ENCODE measurements at regions not wholly inside any gene's neighbourhood (a gene's known extent, or its start where the extent isn't known, plus 50 kb on each side); places are given as distances from the start of the nearest gene placed in this dataset.
"Not testable (repeated sequence)": the region's sequence is repeated elsewhere in the genome, so short reads cannot be mapped to it uniquely, and the experiment has no call there.

DNA sequence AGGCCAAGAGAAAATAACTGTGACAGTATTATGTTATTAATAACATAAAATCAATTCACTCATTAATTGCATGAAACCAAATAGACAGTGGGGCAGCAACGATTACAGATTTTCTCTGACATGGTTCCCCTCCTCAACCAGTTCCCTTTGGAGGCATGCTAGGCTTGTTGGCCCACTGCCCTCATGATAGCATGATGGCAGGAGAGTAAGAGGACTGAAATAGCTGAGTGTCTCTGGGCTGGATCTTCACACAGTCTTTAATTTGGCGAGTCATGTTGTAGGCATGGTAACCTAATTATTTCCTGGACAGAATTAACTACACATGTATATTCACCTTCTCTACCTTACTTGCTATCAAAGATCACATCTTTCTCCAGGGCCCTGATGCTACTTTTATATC, 266.2 kb upstream of the PELI2 start:
- no peak overlapping the region for H3K9ac ChIP-seq (ENCODE audit: insufficient read depth in 1 of 2, low read length in 2 of 2)
- TF ChIP-seq, protein P1, sequence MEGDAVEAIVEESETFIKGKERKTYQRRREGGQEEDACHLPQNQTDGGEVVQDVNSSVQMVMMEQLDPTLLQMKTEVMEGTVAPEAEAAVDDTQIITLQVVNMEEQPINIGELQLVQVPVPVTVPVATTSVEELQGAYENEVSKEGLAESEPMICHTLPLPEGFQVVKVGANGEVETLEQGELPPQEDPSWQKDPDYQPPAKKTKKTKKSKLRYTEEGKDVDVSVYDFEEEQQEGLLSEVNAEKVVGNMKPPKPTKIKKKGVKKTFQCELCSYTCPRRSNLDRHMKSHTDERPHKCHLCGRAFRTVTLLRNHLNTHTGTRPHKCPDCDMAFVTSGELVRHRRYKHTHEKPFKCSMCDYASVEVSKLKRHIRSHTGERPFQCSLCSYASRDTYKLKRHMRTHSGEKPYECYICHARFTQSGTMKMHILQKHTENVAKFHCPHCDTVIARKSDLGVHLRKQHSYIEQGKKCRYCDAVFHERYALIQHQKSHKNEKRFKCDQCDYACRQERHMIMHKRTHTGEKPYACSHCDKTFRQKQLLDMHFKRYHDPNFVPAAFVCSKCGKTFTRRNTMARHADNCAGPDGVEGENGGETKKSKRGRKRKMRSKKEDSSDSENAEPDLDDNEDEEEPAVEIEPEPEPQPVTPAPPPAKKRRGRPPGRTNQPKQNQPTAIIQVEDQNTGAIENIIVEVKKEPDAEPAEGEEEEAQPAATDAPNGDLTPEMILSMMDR (IDR thresholded peaks at IDR 0.05; ENCODE audit: control extremely low read depth, extremely low read depth), result no peak
- WGBS, 2 donors, result 90 to 97% methylated on average over 2 of the region's 2 CpGs

DNA sequence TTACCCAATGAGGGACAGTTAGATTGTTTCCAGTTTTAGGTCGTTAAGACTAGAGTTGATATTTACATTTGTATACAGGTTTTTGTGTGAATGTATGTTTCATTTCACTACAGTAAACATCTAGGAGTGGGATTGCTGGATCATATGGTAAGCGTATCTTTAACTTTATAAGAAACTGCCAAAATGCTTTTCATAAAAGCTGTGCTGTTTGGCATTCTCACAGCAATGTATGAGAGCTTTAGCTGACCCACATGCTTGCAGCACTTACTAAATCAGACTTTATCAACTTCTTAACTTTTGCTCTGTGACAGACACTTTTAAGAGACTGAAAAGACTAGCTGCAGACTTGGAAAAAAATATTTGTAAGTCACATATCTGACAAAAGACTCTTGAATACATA, 262.5 kb upstream of the PELI2 start:
- H3K27ac ChIP-seq (ENCODE audit: low read depth in 1 of 2, low read length in 1 of 2), result no peak overlapping the region
- no peaks in the 10 kb centered on the region for H3K36me3 ChIP-seq (ENCODE audit: control insufficient read depth in 4 of 4, insufficient read depth in 4 of 4, low read length in 4 of 4)
- peaks cover 0 to 6% (median 2%) of the 10 kb centered on the region in 4 donors for H3K9me3 ChIP-seq (ENCODE audit: control insufficient read depth in 4 of 4, insufficient read depth in 3 of 4, low read length in 3 of 4)
- WGBS, 2 donors, result 76 to 79% methylated on average over 2 of the region's 2 CpGs
- TF ChIP-seq, protein P1 (IDR thresholded peaks at IDR 0.05; ENCODE audit: control extremely low read depth, extremely low read depth), result no peak
- no peak for ATAC-seq (ENCODE audit: insufficient read depth, low FRiP score)
- no peak overlapping the region for H3K9ac ChIP-seq (ENCODE audit: insufficient read depth in 1 of 2, low read length in 2 of 2)
- H3K27me3 ChIP-seq (ENCODE audit: control insufficient read depth in 3 of 3, insufficient read depth in 3 of 3, low read length in 2 of 3), result no peaks in the 10 kb centered on the region
- H3K4me3 ChIP-seq, result no peak overlapping the region
- DNase-seq, result peak in 2 of 3 donors; percentile 82 to 86
- peaks cover 0 to 8% (median 0%) of the 10 kb centered on the region in 5 donors for H3K4me1 ChIP-seq (ENCODE audit: control insufficient read depth in 5 of 5, insufficient read depth in 5 of 5, low read length in 5 of 5)

More for the DNA sequence above, 266.2 kb upstream of the PELI2 start:
- DNase-seq (no peak), ATAC-seq (ENCODE audit: insufficient read depth, low FRiP score) (no peak)
- Histone ChIP-seq H3K4me3 (no peak overlapping the region), H3K27ac (ENCODE audit: low read depth in 1 of 2, low read length in 1 of 2) (no peak overlapping the region), H3K36me3 (ENCODE audit: control insufficient read depth in 4 of 4, insufficient read depth in 4 of 4, low read length in 4 of 4) (no peaks in the 10 kb centered on the region), H3K9me3 (ENCODE audit: control insufficient read depth in 4 of 4, insufficient read depth in 3 of 4, low read length in 3 of 4) (no peaks in the 10 kb centered on the region), H3K27me3 (ENCODE audit: control insufficient read depth in 3 of 3, insufficient read depth in 3 of 3, low read length in 2 of 3) (no peaks in the 10 kb centered on the region), H3K4me1 (ENCODE audit: control insufficient read depth in 5 of 5, insufficient read depth in 5 of 5, low read length in 5 of 5) (peaks cover 0 to 8% (median 0%) of the 10 kb centered on the region in 5 donors)

DNA sequence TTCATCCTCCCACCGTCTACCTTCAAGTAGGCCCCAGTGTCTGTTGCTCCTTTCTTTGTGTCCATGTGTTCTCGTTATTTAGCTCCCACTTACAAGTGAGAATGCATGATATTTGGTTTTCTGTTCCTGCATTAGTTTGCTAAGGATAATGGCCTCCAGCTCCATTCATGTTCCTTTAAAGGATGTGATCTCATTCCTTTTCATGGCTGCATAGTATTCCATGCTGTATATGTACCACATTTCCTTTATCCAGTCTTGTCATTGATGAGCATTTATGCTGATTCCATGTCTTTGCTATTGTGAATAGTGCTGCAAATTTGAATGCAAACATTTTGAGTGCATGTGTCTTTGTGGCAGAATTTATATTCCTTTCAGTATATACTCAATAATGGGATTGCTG, 259.6 kb upstream of the PELI2 start:
- H3K27me3 ChIP-seq (ENCODE audit: control insufficient read depth in 3 of 3, insufficient read depth in 3 of 3, low read length in 2 of 3), result no peaks in the 10 kb centered on the region
- DNase-seq, result no peak
- H3K4me3 ChIP-seq, result no peak overlapping the region
- peaks cover 0 to 6% (median 2%) of the 10 kb centered on the region in 4 donors for H3K9me3 ChIP-seq (ENCODE audit: control insufficient read depth in 4 of 4, insufficient read depth in 3 of 4, low read length in 3 of 4)
- no peak overlapping the region for H3K9ac ChIP-seq (ENCODE audit: insufficient read depth in 1 of 2, low read length in 2 of 2)
- 94 to 98% methylated on average over 2 of the region's 2 CpGs for WGBS, 2 donors
- H3K36me3 ChIP-seq (ENCODE audit: control insufficient read depth in 4 of 4, insufficient read depth in 4 of 4, low read length in 4 of 4), result no peaks in the 10 kb centered on the region
- H3K4me1 ChIP-seq (ENCODE audit: control insufficient read depth in 5 of 5, insufficient read depth in 5 of 5, low read length in 5 of 5), result peaks cover 0 to 4% (median 0%) of the 10 kb centered on the region in 5 donors
- TF ChIP-seq, protein P1 (IDR thresholded peaks at IDR 0.05; ENCODE audit: control extremely low read depth, extremely low read depth), result no peak
- no peak for ATAC-seq (ENCODE audit: insufficient read depth, low FRiP score)
- no peak overlapping the region for H3K27ac ChIP-seq (ENCODE audit: low read depth in 1 of 2, low read length in 1 of 2)

DNA sequence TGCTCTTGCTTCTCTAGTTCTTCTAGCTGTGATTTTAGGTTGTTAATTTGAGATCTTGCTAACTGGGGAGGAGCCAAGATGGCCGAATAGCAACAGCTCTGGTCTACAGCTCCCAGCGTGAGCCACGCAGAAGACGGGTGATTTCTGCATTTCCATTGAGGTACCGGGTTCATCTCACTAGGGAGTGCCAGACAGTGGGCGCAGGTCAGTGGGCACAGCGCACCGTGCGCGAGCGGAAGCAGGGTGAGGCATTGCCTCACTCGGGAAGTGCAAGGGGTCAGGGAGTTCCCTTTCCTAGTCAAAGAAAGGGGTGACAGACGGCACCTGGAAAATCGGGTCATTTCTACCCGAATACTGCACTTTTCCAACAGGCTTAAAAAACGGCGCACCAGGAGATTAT, 256.6 kb upstream of the PELI2 start:
- not testable (repeated sequence) for H3K27me3 ChIP-seq (ENCODE audit: control insufficient read depth in 3 of 3, insufficient read depth in 3 of 3, low read length in 2 of 3); DNase-seq; H3K36me3 ChIP-seq (ENCODE audit: control insufficient read depth in 4 of 4, insufficient read depth in 4 of 4, low read length in 4 of 4); H3K4me3 ChIP-seq; H3K9ac ChIP-seq (ENCODE audit: insufficient read depth in 1 of 2, low read length in 2 of 2); H3K9me3 ChIP-seq (ENCODE audit: control insufficient read depth in 4 of 4, insufficient read depth in 3 of 4, low read length in 3 of 4); H3K27ac ChIP-seq (ENCODE audit: low read depth in 1 of 2, low read length in 1 of 2); H3K4me1 ChIP-seq (ENCODE audit: control insufficient read depth in 5 of 5, insufficient read depth in 5 of 5, low read length in 5 of 5); ATAC-seq (ENCODE audit: insufficient read depth, low FRiP score)
- 97 to 98% methylated on average over 17 of the region's 17 CpGs for WGBS, 2 donors

Measured in lung (tissue), 11 donors.